OCI-M2 (cell line): ENCODE measurements at regions not wholly inside any gene's neighbourhood (a gene's known extent, or its start where the extent isn't known, plus 50 kb on each side); places are given as distances from the start of the nearest gene placed in this dataset.
"Not testable (repeated sequence)": the region's sequence is repeated elsewhere in the genome, so short reads cannot be mapped to it uniquely, and the experiment has no call there.

Source experiments
- DNase-seq: peaks from one replicate; lab custom pipeline; 2025; ENCODE audit not compliant: unreplicated experiment; lab: John Stamatoyannopoulos, UW

DNA sequence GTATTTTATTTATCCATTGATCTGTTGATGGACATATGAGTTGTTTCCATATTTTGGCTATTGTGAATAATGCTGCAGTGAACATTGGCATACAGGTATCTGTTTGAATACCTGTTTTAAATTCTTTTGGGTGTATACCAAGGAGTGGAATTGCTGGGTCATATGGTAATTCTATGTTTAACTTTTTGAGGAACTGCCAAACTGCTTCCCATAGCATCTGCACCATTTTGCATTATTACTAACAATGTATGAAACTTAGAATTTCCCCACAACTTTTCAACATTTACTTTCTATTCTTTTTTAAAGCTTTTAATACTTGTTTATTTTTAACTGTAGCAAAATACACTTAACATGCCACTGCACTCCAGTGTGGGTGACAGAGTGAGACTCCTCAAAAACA, 57.0 kb upstream of the MSN start:
- no peak for DNase-seq

- no peak for DNase-seq
These were observed 57.4 kb upstream of the MSN start for GRCh38 chrX:65610040-65610439.

- DNase-seq: no peak
These were observed 58.2 kb upstream of the MSN start for GRCh38 chrX:65609237-65609636.

DNA sequence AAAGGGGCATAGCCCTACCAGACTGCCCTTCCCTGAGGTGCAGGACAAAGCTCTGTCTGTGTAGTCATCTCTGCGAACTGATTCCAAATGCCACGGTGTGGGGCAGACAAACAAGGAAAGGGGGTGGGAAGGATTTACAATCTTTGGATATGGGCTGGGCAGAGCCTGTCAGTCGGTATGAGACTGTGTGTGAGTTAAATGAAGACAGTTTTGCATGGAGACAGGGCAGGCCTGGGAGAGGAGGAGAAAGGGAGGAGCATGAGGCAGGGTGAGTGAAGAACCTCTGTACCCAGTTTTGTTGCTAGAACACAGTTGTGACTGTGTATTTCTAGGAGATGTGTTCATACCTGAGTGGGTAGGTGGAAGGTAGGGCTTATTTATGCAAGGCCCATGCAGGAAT, 59.4 kb upstream of the MSN start:
- DNase-seq: no peak

DNA sequence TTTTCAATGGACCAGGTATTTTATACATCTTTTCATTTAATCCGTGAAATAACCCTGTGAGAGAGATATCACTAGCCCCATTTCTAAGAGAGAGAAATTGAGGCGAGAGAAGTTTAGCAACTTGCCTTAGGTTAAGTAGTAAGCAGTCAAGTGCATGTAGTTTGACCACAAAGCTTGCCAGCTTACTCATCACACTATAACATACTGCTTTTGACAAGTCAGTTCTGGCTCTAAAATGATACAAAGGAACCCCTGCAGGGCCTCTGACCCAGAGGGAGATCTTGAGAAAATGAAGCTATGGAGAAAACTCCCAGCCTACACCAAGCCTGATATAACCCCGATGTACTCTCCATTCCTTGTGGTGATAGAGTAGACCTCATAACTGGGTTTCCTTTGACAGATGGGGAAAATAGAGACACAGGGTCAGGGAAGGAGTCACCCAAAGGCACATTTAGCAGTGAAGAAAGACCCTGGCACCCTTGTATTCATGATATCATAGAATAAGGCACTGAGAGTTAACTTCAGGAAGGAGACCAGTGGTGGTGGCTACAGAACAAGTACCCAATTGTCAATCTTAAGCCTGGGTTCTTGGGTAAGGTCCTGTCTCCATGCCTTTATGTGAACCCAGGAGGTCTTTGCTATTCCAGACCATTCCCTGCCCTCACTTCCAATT, 60.2 kb upstream of the MSN start:
- DNase-seq: no peak

DNA sequence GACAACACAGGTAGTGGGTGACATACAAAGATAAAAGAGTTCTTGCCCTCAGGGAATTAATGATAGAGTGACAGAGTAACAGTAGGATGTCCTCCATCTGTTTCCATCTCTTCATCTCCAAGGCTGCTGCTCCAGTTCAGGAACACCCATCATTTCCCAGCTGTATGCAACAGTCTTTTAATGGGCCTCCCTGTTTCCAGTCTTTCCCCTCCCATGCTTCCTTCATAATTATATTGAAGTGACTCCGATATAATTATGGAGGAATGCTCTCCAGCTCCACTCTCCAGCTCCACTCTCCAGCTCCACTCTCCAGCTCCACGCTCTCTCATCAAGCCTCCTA, 65.3 kb upstream of the MSN start:
- no peak for DNase-seq

GRCh38 chrX:65601530-65602220, 65.8 kb upstream of the MSN start:
- peak; percentile 73 for DNase-seq

DNA sequence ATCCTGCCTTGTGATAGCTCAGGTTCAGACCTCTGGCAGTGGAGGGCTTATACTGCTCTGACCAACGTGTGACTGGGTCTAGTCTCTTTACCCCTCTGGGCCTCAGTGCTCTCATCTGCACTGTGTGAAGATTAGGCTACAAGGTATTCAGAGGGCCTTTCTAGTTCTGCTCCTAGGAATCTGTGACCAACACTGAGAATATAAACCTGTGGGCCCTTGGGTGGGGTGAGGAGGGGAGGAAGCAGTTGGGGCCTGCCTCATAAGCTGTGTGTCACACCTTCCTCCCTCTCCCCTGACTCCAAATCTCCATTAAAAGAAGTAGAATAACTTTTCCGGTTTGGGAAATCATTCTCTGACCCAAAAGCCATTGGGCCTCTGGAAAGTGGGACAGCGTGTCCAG, 66.3 kb upstream of the MSN start:
- no peak for DNase-seq

GRCh38 chrX:65600106-65600505, 65.5 kb upstream of the LAS1L start:
- no peak for DNase-seq

- no peak for DNase-seq
These were observed 64.1 kb upstream of the LAS1L start for GRCh38 chrX:65598559-65599147.

DNA sequence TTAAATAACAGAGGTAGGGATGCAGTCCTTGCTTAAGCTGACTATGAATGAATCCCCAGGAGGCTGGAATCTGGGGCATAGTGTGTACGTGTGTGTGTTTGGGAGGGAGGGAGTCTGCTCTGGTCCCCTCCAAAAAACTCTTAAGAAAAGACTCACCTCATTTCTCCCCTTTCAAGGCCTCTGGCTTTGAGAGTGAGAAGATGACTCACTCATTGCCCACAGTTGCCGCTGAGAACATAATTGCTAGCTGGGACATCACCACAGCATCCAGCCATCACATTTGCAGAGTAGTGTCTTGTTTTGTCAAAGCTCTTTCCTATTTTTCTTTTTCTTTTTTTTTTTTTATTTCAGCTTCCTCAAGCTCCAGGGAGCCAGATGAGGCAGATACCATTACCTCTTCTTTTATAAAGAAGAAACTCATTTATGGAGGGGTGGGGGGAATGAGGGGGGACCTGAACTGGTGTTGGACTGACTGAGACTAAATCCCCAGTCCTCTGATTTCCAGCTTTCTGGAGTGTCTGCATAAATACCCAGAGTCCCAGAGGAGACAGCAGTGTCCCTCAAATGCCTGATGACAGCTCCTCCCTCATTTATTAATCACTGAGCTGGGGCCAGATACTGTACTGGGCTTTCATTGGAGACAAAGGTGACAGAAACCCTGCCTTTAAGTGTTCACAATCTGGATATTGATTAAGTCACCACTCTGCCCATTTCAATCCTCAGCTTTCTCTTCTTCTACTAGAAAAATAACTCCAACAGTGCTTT, 61.9 kb upstream of the LAS1L start:
- no peak for DNase-seq

DNA sequence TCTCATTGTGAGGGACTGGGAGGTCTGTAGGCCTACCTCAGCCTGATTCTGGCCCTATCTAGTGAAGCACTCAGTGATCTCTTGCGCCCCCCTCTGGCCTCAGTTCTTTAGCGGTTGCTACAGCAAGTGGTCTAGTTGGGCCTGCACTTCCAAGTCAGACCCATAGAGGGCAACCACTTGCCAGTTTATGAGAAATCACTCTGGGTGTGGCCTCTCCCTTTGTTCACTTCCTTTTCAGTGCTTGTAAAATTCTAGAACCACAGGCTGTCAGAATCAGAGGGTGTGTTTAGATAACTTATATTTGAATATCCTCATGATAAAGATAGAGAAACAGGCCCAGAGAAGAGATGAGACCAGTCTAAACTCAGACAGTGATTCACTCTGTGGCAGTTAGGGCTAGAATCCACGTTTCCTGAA, 60.9 kb upstream of the LAS1L start:
- peak; percentile 99 for DNase-seq

DNA sequence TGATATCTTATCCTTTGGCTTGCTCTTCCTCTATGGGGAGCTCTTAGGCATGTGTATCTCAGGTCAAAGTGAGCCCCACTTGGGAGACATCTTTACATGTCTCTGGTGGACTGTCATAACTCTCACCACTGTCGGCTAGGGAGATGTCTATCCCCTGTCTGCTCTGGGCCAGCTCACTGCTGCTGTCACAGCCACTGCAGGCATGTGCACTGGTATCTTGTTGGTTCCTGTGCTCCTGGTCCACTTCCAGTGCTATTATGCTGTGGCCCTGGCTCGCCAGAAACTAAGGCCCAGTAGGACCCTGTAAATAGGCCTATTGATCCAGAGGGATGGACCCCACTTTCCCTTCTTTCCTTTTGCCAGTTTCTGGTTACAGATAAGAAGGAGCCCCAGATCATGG, 56.6 kb upstream of the LAS1L start:
- no peak for DNase-seq

DNA sequence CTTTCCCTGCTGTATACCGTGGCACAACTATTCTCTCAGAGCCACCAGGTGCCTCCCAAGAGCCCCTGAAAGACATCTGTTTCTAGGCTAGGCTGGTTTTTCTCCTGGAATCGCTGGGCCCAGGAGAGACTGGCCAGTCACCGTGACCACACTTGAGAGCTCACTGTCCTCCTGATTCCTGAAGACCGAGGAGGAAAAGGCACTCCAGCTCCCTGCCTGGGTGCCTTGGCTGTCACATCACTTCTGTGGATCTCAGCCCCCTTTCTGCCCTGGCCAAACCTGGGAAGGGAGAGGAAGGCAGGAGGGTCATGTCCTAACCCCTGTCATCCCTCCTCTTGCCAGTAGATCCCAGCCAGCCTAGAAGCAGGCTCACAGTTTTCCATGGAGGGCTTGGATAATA, 54.7 kb upstream of the LAS1L start:
- DNase-seq: no peak

GRCh38 chrX:65588795-65589194, 54.2 kb upstream of the LAS1L start:
- DNase-seq: no peak

DNA sequence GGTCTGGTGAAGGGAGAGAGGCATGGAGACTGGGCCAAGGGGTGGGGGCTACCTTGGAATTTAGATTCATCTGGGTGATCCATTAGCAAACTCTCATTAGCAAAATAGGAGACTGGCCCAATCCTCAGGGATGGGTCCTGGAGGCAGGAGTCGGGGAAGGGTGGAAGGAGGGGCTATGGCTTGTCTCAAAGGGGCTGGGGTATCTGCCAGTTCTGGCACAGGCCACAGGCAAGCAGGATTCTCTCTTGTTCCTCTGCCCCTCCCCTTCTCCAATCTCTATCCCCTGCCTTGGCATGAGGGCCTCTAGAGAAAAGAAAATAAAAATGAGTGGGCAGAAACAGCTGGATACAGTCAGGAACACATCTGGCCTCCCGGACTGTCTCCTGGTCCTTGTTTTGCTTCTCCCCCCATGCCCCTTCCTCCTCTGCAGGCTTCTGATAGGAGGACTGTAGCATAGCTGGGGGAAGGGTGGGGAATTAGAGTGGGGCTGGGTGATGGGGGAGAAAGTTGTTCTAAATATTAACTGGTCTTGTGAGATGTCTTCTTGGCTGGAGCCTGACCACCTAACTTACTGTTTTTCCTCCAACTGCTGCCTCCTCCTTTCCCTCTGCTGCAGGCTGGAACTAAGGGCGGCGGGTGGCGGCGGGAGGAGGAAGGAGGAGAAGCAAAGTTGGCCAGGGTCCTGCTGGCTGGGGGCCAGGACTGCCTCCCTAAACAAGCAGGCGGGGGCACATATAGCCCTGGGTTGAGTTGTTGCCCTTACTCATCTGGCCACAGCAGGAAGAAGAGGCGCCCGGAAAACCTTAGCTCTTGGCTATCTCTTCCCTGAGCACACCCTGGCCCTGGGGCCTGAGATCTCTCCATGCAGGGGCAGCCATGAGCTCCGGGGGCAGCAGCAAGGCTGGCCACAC, 53.3 kb upstream of the LAS1L start:
- no peak for DNase-seq

DNA sequence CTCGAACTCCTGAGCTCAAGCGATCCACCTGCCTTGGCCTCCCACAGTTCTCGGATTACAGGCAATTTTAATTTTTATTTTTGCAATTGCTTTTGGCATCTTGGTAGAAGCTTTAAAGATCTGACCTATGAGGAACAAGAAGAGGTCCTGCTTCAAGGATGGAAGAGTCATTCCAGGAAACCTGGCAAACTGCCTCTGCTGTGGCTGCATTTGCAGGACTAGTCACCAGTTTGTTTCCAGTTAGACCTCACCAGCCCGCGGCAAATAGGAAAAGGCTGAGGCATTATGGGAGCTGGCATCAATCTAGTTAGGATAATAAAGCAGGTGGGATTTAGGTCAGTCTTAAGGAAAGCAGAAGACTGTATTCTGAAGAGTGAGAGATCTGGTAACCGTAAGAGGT, 51.9 kb upstream of the LAS1L start:
- no peak for DNase-seq

- not testable (repeated sequence) for DNase-seq
These were observed 50.6 kb upstream of the LAS1L start for GRCh38 chrX:65585226-65585625.
